ENCODE measurements at regions not wholly inside any gene's neighbourhood (a gene's known extent, or its start where the extent isn't known, plus 50 kb on each side); places are given as distances from the start of the nearest gene placed in this dataset.

DNA sequence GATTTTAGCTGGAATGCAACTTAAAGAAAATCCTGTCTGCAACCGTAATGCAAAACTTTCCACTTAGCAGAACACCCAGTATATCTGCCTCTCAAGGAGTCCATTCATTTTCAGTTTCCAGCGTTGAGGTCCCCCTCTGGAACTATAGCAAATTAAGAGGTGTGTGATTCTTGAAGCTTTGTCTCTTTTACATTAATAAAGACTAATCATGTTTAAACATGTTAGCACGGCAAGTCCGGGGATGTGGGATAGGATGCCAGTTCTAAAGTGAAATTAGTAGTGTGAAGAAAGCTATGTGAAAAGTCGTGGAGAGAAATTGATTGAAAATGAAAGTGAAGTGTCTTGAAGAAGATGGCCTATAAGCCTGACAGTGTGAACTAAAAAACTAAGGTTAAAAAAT, 429.1 kb downstream of the NR2F1-AS1 start:
- no peak overlapping the region for H3K4me3 ChIP-seq (ENCODE audit: low read depth, low read length)
- TF ChIP-seq, protein P1, sequence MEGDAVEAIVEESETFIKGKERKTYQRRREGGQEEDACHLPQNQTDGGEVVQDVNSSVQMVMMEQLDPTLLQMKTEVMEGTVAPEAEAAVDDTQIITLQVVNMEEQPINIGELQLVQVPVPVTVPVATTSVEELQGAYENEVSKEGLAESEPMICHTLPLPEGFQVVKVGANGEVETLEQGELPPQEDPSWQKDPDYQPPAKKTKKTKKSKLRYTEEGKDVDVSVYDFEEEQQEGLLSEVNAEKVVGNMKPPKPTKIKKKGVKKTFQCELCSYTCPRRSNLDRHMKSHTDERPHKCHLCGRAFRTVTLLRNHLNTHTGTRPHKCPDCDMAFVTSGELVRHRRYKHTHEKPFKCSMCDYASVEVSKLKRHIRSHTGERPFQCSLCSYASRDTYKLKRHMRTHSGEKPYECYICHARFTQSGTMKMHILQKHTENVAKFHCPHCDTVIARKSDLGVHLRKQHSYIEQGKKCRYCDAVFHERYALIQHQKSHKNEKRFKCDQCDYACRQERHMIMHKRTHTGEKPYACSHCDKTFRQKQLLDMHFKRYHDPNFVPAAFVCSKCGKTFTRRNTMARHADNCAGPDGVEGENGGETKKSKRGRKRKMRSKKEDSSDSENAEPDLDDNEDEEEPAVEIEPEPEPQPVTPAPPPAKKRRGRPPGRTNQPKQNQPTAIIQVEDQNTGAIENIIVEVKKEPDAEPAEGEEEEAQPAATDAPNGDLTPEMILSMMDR (IDR thresholded peaks at IDR 0.05; ENCODE audit: low read depth, low read length) = no peak
- in situ Hi-C loops (cut with HindIII; ENCODE audit: low sequenced_read_pairs) = no loop called here
- DNase-seq (ENCODE audit: low read depth, low spot score) = no peak

DNA sequence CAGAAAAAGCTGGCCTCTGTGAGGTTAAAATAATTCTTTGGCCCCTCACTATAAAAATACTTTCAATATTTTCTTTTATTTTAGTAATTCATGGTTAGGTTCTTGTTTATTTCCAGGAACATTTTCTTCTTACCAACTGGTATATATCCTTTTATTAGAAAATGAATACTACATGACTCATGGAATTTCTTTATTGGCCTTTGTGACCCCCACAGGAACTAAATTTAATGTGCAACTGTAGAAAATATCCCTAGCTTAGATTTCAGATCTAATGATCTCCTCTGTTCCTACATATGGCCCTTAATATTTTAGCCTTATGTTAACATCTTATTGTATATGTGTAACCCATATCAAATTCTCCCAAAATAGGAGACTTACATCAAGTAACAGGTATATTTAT, 429.9 kb downstream of the NR2F1-AS1 start:
- no peak overlapping the region for H3K4me3 ChIP-seq (ENCODE audit: low read depth, low read length)
- TF ChIP-seq, protein P1 (IDR thresholded peaks at IDR 0.05; ENCODE audit: low read depth, low read length) = no peak
- peak; percentile 68 for DNase-seq (ENCODE audit: low read depth, low spot score)
- in situ Hi-C loops (cut with HindIII; ENCODE audit: low sequenced_read_pairs) = no loop called here

DNA sequence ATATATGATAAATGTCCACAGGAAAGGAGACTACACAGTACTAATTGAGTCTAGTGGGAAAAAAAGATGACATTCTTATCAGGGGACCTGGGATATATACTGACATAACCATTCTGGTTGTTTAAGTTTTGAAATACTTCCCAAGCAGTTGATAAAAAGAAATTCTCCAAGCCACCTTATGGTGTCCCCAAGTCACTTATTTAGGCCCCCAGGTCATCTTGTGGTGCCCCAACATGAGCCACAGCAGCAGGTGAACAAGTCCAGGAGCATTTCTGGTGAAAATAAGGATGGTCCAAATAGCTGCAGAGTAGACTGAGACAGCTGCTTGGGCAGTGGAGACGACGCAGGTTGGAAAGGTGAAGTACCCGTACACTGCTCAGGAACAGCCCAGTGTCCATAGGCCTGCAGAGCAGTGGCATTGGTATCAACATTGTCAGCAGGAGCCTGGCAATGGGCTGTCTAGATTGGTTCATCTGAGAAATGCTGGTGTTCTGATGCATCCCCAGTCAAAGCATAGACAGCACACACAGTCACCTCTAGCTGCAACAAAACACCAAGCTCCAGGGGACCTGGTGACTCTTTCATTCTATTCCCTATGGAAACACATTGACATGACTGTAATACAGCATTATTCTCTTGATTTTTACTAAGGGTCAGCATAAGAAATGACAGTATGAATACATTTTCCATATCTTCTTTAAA, 430.6 kb downstream of the NR2F1-AS1 start:
- in situ Hi-C loops (cut with HindIII; ENCODE audit: low sequenced_read_pairs) = no loop called here
- H3K4me3 ChIP-seq (ENCODE audit: low read depth, low read length) = no peak overlapping the region
- TF ChIP-seq, protein P1 (IDR thresholded peaks at IDR 0.05; ENCODE audit: low read depth, low read length) = no peak
- DNase-seq (ENCODE audit: low read depth, low spot score) = no peak

DNA sequence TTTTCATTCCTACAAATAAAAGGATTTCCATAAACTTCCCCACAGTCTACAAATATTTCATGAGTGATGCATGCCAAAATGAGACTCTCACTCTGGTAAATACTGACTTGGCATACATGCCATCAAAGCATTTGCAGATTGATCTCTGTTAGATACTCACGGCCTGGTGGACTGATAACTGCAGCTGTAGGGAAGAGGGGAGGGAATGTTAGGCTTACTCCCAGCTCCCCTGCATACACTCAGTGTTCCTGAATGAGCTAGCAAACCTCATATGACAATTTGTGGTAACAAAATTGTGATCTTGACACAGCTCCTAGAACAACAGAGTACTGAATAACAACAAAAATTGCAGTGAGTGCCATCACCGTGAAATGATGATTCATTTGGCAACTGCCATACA, 435.3 kb downstream of the NR2F1-AS1 start:
- peak; percentile 69 for DNase-seq (ENCODE audit: low read depth, low spot score)
- in situ Hi-C loops (cut with HindIII; ENCODE audit: low sequenced_read_pairs) = no loop called here
- H3K4me3 ChIP-seq (ENCODE audit: low read depth, low read length) = no peak overlapping the region
- TF ChIP-seq, protein P1 (IDR thresholded peaks at IDR 0.05; ENCODE audit: low read depth, low read length) = no peak

DNA sequence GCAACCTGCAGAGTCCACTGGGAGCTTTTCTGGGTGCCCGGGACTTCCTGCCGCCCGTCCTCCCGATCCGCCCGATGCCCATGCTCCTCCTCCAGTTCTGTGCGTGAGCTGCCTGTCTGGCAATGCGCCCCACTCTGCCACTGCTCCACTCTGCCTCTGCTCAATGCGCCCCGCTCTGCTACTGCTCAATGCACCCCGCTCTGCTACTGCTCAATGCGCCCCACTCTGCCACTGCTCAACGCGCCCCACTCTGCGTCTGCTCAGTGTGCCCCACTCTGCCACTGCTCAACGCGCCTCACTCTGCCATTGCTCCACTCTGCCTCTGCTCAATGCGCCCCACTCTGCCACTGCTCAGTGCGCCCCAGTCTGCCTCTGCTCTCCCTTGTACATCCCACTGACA, 436.0 kb downstream of the NR2F1-AS1 start:
- TF ChIP-seq, protein P1 (IDR thresholded peaks at IDR 0.05; ENCODE audit: low read depth, low read length) = no peak

DNA sequence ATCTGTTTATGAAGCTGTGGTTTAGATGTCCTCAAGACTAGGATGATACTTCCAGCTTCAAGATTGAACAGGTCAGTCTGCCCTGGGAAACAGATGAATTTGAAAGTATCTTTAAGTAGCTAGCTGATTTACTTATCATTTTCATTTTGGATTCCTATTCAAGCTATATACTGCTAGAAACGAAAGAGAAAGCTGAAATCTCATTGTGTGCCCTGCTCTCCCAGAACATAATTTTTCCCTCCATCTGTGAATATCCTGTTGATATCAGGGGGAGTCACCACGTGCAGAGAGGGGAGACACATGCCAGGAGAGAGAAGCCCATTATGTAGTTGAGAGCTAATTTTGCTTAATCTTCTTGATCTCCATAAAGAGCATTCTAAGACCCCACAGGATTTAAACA, 439.1 kb downstream of the NR2F1-AS1 start:
- TF ChIP-seq, protein P1 (IDR thresholded peaks at IDR 0.05; ENCODE audit: low read depth, low read length) = no peak
- in situ Hi-C loops (cut with HindIII; ENCODE audit: low sequenced_read_pairs) = no loop called here
- H3K4me3 ChIP-seq (ENCODE audit: low read depth, low read length) = no peak overlapping the region
- no peak for DNase-seq (ENCODE audit: low read depth, low spot score)

More for the DNA sequence above, 436.0 kb downstream of the NR2F1-AS1 start:
- DNase-seq (ENCODE audit: low read depth, low spot score) = no peak
- in situ Hi-C loops (cut with HindIII; ENCODE audit: low sequenced_read_pairs) = no loop called here
- H3K4me3 ChIP-seq (ENCODE audit: low read depth, low read length) = no peak overlapping the region
